ENCODE measurements at regions not wholly inside any gene's neighbourhood (a gene's known extent, or its start where the extent isn't known, plus 50 kb on each side); places are given as distances from the start of the nearest gene placed in this dataset.
A peak's percentile ranks its signal among the peaks of the same experiment; 100 is the strongest.
"Not testable (repeated sequence)": the region's sequence is repeated elsewhere in the genome, so short reads cannot be mapped to it uniquely, and the experiment has no call there.

- DNase-seq, result no peak
Observed at GRCh38 chr14:83873669-83874068, 1656.3 kb upstream of the FLRT2 start.

DNA sequence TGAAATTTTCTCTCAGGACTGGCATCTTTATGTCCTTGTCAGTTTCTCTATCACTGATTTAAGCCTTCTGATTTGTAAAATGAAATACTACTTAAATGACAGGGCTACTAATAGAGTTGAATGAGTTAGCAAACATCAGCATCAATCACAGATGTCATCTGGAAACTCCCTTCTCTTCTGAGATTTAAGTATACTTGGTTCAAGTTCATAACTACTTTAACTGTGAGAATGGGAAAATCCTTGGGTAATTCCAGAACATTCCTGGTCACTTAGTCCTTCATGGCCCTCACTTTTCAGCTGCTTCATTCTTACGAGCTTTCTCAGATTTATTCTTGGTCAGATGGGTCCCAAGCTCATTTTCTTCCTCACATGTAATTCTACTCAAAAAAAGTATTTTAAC is 1655.3 kb upstream of the FLRT2 start:
- DNase-seq, result no peak

GRCh38 chr14:83883732-83884131 is 1646.2 kb upstream of the FLRT2 start:
- no peak for DNase-seq

DNA sequence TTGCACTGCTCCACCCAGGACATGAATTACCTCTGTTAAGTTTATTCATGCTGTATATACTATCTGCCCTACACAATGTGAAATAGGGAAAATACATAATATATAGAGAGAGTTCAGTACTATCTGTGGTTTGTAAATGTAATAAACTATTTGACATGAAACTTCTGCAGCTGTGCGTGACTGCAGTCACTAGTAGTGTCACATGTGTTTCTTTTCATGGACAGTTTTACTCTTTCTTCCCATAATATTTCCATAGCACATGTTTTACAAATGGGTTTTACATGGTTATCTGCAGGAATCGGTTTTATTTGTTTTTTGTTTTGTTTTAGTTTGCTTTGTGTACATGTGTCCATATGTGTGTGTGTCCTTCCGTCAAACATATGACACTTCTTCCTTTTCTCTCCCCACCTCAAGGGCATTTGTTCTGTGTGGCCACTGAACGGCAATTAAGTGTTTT is 1644.1 kb upstream of the FLRT2 start:
- DNase-seq, result no peak

DNA sequence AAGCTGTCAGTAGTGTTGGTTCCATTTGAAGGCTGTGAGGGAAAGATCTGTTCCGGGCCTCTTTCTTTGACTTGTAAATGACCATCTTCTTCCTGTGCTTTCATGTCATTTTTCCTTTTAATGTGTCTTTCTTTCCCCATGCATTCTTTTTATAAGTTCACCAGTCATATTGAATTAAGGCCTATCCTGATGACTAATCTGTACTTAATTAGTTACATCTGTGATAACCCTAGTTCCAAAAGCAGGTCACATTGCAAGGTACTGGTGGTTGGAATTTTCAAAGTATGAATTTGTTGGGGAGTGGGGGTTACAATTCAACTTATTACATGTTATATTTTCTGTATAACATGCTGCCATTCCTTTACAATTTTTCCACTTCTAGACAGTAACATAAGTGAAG is 1642.1 kb upstream of the FLRT2 start:
- DNase-seq, result no peak

DNA sequence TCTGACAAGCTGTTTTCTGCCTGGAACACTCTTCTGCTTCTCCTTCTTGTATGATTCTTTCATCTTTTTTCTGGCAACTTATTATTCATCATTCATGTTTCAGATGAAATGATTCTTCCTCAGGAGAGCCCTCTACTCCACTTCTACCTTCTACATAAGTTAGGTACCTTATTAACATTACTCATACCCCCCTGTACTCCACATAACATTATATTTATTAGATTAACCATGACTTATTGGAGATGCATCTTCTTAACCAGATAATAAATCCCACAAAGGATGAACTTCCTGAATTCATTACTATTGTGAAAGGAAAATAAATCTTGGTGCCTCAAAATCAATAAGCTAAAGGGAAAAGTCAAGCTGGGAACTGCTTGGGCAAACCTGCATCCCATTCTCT is 1636.5 kb upstream of the FLRT2 start:
- no peak for DNase-seq

- no peak for DNase-seq
Observed at GRCh38 chr14:83894568-83894967, 1635.4 kb upstream of the FLRT2 start.

- not testable (repeated sequence) for DNase-seq
Observed at GRCh38 chr14:83898558-83898957, 1631.4 kb upstream of the FLRT2 start.

GRCh38 chr14:83899706-83900105 is 1630.2 kb upstream of the FLRT2 start:
- DNase-seq, result no peak

DNA sequence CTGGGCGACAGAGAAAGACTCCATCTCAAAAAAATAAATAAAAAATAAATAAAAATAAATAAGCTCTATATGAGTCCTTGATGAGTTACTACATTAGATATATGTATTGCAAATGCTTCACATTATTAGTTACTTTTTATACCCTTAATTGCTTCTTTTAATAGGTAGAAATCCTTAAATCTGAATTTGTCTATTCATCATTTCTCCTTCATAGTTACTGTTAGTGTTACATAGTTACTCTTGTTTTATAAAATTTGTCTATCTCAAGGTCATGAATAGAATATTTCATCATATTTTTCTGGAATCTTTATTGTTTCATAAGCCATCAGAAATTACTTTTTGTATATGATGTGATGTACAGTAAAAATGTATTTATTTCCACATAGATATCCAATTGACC is 1624.8 kb upstream of the FLRT2 start:
- no peak for DNase-seq

GRCh38 chr14:83908419-83908818 is 1621.5 kb upstream of the FLRT2 start:
- DNase-seq, result no peak

GRCh38 chr14:83909507-83909906 is 1620.4 kb upstream of the FLRT2 start:
- DNase-seq, result no peak

- no peak for DNase-seq
Observed at GRCh38 chr14:83912032-83912642, 1617.8 kb upstream of the FLRT2 start.

DNA sequence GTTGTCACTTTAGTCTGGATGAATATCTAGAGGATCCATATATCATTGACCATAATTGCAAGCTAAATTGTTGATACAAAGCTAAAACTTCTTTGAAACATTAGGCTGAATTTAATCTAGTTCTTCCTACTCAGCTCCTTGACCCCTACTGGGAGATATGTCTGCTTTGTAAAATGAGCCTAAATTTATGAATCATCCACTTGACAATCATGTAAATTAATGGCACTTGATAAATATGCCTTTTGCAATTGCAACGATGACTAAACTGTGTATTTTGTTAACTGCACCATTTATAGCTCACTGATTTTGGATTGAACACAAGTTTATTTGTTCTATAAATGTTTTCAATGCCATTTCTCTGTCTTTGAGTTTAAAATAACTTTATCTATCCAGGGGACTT is 1616.5 kb upstream of the FLRT2 start:
- peak; percentile 14 for DNase-seq

DNA sequence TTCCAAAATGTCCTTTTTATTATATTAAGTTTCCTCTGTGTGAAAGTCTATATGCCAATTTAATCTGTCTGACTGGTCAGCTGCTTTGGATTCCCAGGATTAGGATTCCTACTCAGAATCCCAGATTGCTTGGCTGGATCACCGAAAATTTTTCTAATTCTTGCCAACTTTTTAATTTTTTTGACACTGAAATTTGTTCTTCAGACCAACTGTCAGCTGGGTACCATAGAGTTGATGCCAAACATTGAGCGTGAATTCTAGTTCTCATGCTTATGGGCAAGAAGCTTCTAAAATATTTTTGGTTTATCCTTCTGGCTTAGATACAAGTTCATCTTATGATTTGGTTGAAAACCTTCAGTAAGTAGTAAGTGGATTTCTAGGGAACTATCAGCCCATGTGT is 1611.4 kb upstream of the FLRT2 start:
- no peak for DNase-seq

DNA sequence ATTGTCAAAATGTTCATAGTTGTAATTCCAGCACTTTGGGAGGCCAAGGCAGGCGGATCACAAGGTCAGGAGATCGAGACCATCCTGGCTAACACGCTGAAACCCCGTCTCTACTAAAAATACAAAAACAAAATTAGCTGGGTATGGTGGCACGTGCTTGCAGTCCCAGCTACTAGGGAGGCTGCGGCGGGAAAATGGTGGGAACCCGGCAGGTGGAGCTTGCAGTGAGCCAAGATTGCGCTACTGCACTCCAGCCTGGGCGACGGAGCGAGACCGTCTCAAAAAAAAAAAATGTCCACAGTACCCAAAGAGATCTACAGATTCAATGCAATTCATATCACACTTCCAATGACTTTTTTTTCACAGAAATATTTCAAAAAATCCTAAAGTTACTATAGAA is 1610.3 kb upstream of the FLRT2 start:
- not testable (repeated sequence) for DNase-seq

DNA sequence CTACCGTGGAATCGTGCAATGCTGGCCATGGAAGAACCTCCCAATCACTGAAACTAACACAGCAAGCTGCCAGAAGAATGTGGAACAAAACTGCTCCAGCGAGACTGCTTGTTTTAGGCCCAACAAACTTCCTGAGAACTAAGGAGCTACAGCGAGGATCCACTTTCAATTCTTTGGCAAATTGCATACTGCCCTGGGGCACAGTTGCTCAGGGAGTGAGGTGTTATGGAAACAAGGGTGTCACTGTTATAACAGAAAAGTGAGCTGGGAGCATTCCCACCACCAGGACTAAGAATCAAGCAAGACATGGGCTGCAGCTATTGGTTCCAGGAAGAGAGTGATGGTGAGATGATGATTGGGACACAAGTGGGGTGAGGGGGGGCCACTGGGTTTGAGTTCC is 1606.1 kb upstream of the FLRT2 start:
- DNase-seq, result no peak

GRCh38 chr14:83924259-83924658 is 1605.7 kb upstream of the FLRT2 start:
- DNase-seq, result no peak

- DNase-seq, result peak; percentile 14
Observed at GRCh38 chr14:83940253-83940652, 1589.7 kb upstream of the FLRT2 start.

DNA sequence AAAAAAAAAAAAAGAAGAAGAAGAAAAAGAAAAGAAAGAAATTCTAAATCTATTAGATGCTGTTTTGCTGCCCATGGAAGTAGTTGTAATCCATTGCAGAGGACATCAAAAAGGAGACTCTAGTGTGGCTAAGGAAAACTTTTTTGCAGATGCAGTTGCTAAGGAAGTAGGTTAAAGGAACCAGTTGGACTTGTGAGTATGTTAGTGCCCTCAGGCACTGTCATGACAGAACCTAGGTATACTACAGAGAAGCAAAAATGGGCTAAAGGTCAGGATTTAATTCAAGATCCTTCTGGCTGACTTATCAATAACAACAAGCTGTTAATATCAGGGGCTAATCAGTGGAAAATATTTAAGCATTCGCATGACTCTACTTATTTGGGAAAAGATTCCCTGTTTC is 1571.6 kb upstream of the FLRT2 start:
- DNase-seq, result no peak

DNA sequence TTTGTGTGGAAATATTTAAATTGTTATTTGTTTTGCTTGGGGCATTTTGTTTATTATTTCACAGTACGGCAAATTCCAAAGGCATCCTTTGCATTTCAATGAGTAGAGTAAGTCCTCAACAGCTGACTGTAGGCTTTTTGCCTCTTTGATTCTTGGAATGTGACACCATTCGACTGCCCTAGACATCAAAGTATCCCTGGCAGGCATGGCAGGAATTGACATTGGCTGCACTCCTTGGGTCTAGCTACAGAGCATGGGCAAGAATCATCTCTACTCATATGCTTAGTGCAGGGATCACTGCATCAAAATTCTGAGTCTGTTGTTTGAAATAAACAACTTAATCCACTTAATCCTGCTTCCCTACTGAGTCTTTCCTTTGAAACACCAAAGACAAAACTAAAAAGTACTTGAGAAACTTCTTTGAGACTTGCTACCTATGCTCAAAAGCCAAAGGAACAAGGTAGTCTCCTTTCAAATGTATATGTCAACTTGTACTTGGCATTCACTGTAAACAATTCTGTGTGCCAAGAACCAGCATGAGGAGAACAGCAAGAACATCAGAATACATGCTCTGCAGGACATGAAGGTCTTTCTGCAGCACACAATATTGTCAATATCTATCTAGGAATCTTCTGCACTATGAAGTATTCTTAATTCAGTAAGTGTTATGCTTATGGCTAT is 1569.0 kb upstream of the FLRT2 start:
- DNase-seq, result no peak

DNA sequence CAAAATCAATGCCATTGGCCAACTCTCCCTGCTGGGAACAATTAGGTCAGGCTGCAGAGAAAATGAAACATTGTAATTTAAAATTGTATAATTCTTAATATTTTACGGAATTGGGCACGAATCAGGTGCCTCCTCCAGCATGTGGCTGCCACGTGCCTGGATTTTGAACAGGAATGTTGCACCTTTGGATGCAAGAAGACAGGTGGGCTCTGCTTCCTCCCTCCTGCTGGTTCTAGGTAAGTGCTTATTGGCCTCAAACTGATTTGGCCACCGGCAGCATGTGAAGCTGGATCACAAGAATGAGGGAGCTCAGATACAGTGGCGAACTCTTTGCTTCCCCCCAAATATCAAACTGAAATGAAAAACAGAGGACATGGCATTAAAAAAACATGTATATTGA is 1559.9 kb upstream of the FLRT2 start:
- no peak for DNase-seq

GRCh38 chr14:83972631-83973030 is 1557.3 kb upstream of the FLRT2 start:
- no peak for DNase-seq

GRCh38 chr14:83974647-83975163 is 1555.2 kb upstream of the FLRT2 start:
- DNase-seq, result no peak

GRCh38 chr14:83975435-83975834 is 1554.5 kb upstream of the FLRT2 start:
- no peak for DNase-seq

Data from DMS53 (cell line).